KBM-7 (cell line): ENCODE measurements at regions not wholly inside any gene's neighbourhood (a gene's known extent, or its start where the extent isn't known, plus 50 kb on each side); places are given as distances from the start of the nearest gene placed in this dataset.
A peak's percentile ranks its signal among the peaks of the same experiment; 100 is the strongest.
"Not testable (repeated sequence)": the region's sequence is repeated elsewhere in the genome, so short reads cannot be mapped to it uniquely, and the experiment has no call there.

ENCODE experiments used
- DNase-seq: peaks from one replicate; pipeline ENCODE4 v3.0.0-alpha.2; 2015
- in situ Hi-C: fragments of 300-500 bp; cut with MboI; formaldehyde crosslinking; loops from 2 replicates; pipeline ENCODE4 v1.14.3; 2020; ENCODE audit warnings: low sequenced_read_pairs, low pct_unique_long_range_greater_than_20kb, mixed read lengths

DNA sequence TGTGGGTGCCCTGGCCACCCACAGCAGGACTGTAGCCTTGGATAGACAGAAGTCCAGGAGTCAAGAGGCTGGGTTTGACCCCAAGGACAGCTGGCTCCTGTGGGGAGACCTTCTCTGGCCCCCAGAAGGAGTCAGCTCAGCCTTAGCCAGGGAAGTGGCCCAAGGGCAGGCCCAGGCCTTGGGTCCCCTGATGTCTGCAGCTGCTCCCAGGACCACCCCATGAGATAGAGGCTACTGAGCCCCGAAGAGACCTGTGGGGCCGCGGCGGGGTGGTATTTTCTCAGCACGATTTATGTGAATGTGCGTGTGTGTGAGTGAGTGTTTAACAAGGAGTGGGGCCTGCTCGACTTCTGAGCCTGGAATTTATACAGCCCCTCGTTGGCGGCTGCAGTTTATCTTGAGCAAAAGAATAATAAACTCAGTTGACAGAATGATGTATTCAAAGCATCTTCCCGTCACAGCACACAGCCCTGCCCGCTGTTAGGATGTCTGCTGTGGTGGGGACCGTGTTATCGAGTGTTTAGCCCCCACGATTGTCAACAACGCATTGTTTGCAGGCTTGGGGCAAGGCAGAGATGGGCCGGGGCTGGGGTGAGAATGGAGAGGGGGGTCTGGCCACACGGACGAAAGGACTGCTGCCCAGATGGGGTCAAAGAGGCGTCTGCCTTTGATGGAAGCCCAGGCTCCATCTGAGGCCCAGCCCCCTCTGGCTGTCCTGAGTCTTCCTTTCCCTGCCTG is 163.3 kb downstream of the VEGFA start:
- in situ Hi-C loops: no loop called here
- no peak for DNase-seq

DNA sequence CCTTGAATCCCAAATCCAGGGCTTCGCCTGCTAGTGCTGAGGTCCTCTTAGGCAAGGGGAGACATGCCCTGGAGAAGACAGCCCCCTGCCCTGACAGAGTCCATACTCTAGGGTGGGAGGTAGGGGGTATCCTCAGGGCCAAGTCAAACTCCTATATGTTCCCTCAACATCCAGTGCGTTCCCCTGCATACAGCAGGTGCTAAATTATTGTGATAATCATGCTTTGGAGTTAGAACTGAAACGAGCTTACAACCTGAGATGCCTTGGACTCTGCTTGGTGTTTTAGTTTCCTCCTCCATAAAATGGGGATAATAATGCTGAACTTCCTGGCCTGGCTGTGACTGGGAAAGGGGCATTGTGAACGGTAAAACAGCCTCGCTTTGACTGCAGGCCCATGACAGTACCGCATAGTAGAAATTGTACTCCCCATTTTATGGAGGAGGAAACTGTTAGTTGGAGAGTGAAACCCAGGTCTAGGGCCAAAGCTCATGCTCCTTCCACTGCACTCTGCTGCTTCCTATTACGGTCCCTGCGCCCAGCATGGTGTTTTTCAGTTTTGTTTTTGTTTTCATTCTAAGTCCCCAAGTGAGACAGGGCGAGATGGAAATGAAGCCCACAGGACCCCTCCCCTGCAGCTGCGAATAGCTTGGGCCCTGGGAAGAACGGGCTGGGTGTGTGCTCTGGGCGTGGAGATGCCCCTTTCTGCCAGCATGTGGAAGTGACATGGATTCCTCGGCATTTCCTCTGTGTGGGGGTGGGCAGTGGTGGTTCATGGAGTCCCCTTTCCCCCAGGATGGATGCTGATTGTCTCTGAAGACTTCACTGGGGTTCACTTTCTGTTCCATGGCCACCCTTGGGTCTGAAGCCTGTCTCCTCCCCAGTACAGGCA is 162.5 kb downstream of the VEGFA start:
- in situ Hi-C loops: no loop called here
- no peak for DNase-seq

DNA sequence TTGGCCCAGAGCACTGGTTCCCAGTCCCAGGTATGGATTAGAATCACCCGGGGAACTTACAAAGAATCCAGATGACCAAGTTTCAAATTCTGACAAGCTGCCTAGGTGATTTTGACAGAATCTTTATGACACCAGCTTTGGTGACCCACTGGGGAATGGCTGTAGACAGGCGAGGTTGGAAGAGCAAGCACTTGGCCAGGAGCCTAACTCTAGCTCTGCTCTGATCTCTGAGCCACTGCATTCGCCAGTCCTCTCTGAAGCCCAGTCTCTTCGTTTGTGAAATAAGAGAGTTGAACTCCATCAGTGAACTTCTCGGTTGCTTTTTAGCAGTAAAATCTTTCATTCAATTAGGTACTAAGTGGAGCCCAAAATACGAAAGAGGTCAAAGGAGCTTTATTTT is 161.2 kb downstream of the VEGFA start:
- in situ Hi-C loops: no loop called here
- DNase-seq: no peak

DNA sequence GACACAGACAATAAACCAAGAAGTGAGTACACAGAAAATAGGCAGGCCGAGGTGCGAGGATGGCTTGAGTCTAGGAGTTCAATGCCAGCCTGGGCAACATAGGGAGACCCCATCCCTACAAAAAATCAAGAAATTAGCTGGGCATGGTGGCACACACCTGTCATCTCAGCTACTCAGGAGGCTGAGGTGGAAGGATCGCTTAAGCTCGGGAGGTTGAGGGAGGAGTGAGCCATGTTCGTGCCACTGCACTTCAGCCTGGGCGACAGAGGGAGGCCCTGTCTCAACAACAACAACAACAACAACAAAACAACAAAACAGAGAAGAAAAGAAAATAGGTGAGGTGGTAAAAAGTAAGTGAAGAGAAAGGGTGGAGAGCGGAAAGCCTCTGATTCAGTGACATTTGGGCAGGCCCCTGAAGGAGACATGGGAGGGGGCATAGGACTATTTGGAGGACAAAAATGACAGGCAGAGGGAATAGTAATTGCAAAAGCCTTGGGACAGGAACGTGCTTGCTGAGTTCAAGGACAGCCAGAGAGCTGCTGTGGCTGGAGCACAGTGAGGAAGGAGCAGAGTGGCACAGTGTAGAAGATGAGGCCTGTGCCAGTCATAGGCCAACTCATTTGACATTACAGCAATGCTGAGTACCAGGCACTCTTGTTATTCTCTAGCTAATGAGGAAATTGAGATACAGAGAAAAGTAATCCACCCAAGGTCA is 160.6 kb downstream of the VEGFA start:
- DNase-seq: no peak
- in situ Hi-C loops: no loop called here

DNA sequence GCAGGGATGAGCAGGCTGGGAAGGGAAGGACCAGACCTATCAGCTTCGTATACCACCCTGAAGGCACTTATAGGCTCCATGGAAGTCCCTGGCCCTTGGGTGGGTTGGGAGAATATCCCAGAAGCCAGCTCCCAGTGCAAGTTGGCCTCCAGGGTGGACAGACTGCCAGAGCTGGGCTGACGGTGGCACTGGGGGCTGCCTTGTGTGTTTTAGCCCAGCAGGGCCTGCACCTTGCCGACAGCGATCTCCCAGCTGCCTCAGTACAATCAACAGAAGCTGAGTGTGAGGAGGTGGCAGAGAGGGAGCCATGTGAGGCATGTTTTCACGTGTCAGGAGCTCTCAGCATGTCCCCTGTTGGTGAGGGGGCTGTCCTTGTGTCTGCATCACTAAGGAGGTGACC is 159.5 kb downstream of the VEGFA start:
- DNase-seq: no peak
- in situ Hi-C loops: no loop called here

DNA sequence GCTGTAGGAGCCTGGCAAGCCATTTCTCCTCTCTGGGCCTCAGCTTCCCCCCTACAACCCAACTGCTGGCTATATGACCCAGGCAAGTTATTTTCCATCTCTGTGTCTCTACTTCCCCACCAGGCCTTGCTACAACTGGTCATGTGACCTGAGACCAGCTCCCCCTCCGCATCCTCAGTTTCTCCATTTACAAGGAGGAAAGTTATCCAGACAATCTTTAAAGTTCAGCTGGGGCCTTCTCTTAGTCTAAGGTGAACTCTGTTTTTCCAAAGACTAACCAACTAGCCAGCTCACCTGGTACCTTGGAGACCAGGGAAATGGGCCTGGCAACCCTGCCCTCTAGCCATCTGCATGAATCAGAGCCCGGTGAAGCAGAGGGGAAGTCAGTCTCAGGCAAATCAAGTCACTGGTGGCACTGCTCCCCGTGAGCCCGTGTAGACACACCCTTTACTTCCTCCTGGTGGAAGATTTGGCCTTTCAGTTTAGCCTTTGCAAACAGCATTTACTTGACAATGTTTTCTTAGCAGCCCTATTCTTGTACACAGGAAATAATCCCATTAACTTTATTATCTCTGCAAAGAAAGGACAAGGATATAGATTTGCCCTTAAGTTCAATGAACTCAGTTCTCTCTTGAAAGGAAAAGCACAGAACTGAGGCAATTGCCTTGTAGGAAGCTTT is 157.7 kb downstream of the VEGFA start:
- peak; percentile 37 for DNase-seq

DNA sequence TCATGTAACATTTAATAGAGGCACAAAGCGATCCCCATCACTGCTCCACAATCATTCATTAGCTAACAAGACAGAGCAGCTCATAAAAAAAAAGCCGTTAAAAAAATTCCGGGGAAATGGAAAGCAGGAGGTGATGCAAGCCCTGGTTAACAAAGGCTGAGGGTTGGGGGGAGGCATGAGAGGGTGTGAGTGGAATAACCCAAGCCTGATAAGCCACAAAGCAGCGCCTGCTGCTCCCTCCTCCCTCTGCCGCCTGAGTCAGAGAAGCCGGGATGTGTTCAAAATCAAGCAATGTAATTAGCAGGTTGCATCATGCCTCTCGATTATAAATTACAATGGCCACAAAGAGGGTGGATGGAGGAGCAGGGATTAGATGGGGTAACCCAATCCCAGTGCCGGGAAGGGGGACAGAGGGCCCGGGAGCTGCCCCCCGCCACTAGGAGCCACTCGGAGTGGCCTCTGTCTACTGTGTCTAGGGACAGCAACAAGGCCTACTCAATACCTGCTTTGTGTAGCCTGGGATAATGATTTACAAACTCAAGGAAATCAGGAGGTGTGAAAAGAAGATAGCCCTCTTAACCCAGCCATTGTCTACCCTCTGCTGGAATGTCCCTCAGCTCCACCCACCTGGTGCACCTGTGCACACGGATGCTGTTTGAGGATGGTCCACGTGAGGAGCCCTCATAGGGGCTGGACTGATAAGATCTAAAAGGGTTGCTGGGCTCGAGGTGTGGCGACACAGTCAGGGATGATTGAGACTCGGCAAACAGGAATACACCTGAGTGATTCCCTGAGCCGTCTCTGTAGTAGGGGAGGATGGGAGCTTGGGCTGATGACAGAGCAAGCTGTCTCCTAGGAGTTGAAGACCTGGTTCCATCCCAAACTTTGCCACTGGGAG is 156.9 kb downstream of the VEGFA start:
- in situ Hi-C loops: no loop called here
- DNase-seq: peak; percentile 84

More for the DNA sequence above, 157.7 kb downstream of the VEGFA start:
- in situ Hi-C loops: no loop called here

DNA sequence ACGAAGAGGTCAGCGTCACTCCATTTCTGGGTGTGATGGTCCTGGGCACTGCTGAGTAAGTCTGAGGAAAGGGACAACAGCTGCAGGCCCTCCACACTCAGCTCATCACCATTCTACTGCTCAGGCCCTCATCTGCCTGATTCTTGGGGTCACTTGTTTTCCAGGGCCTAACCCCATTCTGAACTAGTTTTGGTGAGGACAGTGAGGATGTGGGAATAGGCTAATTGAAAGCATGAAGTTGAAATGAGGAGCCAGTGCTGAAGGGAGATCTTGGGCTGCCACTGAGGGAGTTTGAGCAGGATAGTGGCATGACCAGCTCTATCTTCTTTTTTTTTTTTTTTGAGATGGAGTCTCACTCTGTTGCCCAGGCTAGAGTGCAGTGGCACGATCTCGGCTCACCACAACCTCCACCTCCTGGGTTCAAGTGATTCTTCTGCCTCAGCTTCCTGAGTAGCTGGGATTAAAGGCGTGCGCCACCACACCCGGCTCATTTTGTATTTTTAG is 155.7 kb downstream of the VEGFA start:
- DNase-seq, in situ Hi-C loops: not testable (repeated sequence)

DNA sequence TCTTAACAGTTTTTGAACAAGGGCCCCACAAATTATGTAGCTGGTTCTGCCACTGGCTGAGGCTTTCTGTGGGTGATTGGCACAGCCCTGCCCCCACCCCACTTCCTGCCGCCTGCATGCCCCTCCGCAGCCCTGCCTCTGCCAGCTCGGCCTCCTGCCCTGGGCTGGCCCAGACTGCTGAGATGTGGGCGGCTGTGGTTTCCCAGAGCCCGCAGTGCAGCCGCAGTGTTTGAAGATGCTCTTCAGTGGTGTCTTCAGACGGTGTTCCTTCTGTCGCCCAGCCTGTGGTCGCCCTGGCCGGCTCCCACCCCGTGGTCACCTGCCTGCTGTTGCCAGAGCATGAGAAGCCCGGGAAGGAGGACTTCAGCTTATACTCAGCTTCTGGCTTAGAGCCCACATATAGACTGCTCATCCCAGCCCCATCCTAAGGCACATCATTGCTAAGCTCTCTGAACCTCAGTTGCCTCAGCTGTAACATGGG is 154.3 kb downstream of the VEGFA start:
- DNase-seq: peak; percentile 65
- in situ Hi-C loops: no loop called here

DNA sequence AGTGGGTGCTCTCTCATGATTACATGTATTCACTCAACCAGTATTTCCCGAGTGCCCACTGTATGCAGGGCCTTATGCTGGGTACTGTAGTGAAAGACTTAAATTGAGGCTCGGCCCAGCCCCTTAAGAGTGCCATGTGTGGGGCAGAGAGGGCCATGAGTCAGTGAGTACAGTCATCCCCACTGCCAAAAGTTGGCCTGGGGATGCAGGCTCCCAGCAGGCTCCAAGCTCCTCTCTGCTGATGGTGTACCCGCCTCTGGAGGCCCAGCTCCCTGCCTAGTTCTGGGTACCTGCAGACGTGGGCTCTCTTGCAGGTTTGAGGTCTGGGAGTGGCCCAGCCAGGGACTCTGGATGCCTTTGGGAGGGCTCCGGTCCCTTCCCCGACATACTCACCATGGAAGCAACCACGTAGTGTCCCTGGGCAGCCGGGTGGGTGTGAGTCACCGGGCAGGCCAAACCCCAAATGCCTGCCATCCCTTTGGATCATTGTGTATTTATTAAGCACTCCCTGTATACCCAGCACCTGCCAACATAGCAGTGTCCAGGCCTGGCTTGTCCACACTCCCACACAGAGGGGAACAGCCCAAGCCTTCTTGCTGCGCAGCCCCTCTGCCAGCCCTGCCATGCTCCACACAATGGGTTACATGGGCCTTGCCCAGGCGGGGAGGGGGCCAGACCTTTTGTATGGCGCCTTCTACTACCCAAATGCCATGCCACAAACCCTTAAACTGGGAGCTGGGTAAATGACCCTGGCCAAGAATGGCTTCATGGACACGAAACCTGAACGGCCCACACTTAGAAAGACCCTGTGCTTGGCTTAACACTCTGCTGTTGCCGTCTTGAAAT is 153.6 kb downstream of the VEGFA start:
- DNase-seq: no peak
- in situ Hi-C loops: no loop called here

DNA sequence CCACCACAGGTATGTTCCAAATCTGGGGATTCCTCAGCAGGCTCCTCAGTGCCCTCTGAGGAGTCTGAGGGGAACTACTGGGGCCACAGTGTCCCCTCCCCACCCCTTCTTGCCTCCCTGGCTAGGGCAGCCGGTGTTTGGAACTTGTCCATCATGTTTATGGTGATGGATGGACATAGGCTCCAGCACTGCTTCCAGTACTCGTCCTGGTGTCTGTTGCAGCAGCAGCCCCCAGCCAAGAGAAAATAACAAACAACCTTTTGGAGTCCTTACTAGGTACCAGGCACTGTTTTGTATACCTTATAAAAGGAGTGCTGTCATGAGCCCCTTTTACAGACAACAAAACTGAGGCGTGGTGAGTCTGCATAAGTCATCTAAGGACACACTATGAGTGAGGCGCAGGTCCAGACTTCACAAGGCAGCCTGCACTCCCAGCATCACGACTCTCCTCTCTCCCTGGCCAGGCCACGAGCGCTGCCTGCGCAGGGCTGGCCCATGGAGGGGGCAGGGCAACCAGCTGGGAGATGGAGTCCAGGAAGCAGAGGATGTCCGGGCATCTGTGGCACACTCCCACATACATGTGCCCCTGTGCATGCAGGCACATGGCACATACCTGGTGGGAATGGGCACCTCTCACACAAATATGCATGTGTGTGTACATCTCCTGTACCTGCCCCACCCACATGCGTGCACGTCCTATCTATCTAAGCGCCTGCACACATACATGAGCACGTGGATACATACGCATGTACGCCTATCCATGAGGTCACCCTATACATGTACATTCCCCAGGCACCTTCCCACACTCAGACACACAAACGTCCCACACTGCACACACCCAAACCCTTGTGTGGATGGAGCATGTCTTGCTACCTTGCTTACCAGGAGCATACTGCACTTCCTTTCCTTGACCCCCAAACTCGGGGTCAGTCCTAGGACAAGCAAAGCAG is 152.7 kb downstream of the VEGFA start:
- no peak for DNase-seq
- in situ Hi-C loops: no loop called here

DNA sequence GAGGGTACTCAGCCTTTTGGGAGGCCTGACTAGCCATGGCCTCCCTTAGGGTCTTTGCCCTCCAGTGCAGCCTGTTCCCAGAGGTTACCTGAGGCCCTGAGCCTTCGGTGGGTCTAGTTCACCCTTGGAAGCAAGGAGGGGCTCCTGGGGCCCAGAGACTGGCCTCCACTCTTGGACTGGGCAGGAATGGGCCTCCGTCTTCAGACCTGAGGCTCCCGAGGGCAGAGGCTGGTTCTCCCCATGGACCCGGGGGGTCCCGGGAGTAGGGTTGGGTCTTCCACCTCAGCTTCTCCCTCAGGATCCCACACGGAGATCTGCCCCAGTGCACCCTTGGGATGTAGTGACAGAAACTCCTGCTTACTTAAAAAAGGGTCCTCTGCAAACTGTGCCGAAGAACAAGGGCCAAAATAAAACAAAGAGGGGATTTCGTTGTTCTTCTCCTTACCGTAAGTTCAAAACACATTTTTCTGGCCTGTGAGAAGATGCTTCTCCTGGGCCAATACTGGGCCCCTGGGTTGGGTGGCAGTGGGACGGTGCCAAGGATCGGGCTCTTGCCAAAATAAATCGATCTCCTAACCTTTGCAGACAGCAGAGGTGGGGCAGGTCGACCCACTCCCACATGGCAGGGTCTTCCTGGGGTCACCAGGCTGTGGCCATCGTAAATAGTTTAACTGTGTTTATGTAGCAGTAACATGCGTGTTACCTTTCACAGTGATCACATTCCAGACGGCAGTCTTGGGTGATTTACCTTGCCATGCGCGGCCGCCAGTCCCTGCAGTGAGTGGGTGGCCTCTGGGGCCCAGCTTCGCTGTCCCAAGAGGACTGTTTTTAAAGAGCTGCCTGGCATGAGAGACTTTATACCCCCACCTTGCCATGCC is 151.8 kb downstream of the VEGFA start:
- no peak for DNase-seq
- in situ Hi-C loops: no loop called here

DNA sequence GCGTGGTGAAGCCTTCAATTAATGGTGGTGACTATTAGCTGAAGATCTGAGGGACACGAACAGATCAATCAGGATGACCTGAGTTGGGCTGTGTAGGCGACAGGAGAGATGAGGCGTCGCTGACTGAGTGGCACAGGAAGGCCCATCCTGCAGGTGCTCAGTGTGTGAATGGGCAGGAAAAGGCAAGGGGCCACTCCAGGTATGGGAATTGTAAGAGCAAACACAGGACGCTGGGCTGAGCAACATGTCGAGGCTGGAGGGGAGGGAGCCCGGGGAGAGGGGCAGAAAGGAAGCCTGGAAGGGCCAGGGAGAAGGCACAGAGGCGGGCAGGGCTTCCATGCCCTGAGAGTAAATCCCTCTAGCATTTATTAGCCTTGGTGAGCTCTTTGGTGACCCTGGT is 151.0 kb downstream of the VEGFA start:
- no peak for DNase-seq
- in situ Hi-C loops: no loop called here

DNA sequence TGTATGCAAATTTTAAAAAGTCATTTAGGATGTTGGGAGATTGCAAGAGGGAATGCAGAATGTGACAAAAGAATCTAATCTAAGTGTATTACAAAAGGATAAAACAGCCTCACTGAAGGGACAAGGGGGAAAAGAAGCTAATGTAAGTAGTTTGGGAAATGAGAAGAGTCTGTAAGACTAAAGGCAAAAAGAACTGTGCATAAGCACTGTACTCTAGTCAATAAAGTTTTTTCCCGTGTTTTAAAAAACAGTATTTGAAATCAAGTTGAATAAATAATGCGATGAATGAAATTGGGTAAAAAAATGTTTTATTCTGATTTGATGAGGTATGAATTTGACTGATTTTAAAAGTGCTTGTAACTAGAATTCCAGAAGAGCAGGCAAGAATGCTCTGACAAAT is 149.8 kb downstream of the VEGFA start:
- DNase-seq: no peak
- in situ Hi-C loops: no loop called here

DNA sequence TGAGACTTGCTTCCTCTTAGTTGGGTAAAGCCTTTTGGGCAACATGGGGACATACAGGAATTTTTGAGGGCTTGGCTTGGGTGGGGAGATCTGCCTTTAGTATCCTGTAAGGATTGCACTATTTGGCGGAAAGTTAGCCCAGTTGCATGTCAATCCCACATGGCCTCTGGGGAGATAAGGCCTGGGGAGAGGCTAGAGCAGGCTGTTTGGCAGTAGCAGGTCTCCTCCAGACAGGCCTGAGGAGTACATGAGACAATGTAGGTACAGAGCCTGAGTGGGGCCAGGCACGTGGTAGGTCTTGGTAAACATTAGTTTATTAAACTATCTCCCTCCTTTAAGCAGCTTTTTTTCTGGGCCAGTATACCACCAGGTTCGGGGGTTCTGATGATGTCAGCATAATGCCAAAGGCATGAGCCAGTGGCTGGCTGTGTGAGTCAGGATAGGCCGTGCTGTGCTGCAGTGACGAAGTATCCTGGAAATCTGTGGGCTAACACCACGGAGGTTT is 147.9 kb downstream of the VEGFA start:
- in situ Hi-C loops: no loop called here
- no peak for DNase-seq
